Right ventricle myocardium superior (tissue), 1 donor: ENCODE measurements at regions not wholly inside any gene's neighbourhood (a gene's known extent, or its start where the extent isn't known, plus 50 kb on each side); places are given as distances from the start of the nearest gene placed in this dataset.

ENCODE experiments used
- ATAC-seq: fragments of 200-7000 bp; cut with Tn5 transposase; one replicate; pipeline ENCODE4 v1.9.1; 2020; ENCODE audit warnings: mild to moderate bottlenecking; ENCODE audit not compliant: poor library complexity
- DNase-seq: peaks from one replicate; pipeline ENCODE4 v3.0.0-alpha.2; 2020
- intact Hi-C: fragments of 100-400 bp; cut with DNase I; formaldehyde crosslinking; loops from one replicate; pipeline ENCODE4 v1.11.2; 2022
- donor health status: DM: no; HTN: yes; CAD: no; lungs with severe emphysema.

GRCh38 chr6:9627916-9628315 lies 787.0 kb downstream of the TFAP2A start:
- no peak for DNase-seq
- ATAC-seq, result no peak
- intact Hi-C loops, result no loop called here

- DNase-seq (no peak), ATAC-seq (no peak)
- intact Hi-C loops, result no loop called here
Measured at GRCh38 chr6:9623985-9624384, 790.9 kb downstream of the TFAP2A start.

GRCh38 chr6:9623228-9623832 lies 791.5 kb downstream of the TFAP2A start:
- ATAC-seq (no peak), DNase-seq (no peak)
- intact Hi-C loops, result no loop called here

GRCh38 chr6:9621276-9621675 lies 793.6 kb downstream of the TFAP2A start:
- ATAC-seq (no peak), DNase-seq (no peak)
- intact Hi-C loops, result no loop called here

- intact Hi-C loops, result no loop called here
- no peak for DNase-seq
Measured at GRCh38 chr6:9620687-9621086, 794.2 kb downstream of the TFAP2A start.

GRCh38 chr6:9620263-9620662 lies 794.6 kb downstream of the TFAP2A start:
- intact Hi-C loops, result no loop called here
- no peak for ATAC-seq
- DNase-seq, result no peak

More at GRCh38 chr6:9620687-9621086, 794.2 kb downstream of the TFAP2A start:
- ATAC-seq, result no peak

- no peak for DNase-seq
- ATAC-seq, result no peak
- intact Hi-C loops, result no loop called here
Measured at GRCh38 chr6:9614778-9615177, 800.1 kb downstream of the TFAP2A start.

GRCh38 chr6:9612489-9612888 lies 802.4 kb downstream of the TFAP2A start:
- no peak for DNase-seq
- no peak for ATAC-seq
- intact Hi-C loops, result no loop called here

- DNase-seq, result no peak
- no peak for ATAC-seq
- intact Hi-C loops, result no loop called here
Measured at GRCh38 chr6:9610620-9611415, 804.1 kb downstream of the TFAP2A start.

- intact Hi-C loops, result no loop called here
- ATAC-seq, result no peak
- no peak for DNase-seq
Measured at GRCh38 chr6:9606435-9607134, 808.3 kb downstream of the TFAP2A start.

- DNase-seq, result no peak
- intact Hi-C loops, result no loop called here
- no peak for ATAC-seq
Measured at GRCh38 chr6:9594746-9595145, 820.1 kb downstream of the TFAP2A start.

GRCh38 chr6:9593554-9593953 lies 821.3 kb downstream of the TFAP2A start:
- no peak for ATAC-seq
- intact Hi-C loops, result no loop called here
- DNase-seq, result no peak

- ATAC-seq (no peak), DNase-seq (no peak)
- intact Hi-C loops, result no loop called here
Measured at GRCh38 chr6:9583753-9584352, 831.0 kb downstream of the TFAP2A start.

- no peak for ATAC-seq
- DNase-seq, result no peak
- intact Hi-C loops, result no loop called here
Measured at GRCh38 chr6:9581155-9581554, 833.7 kb downstream of the TFAP2A start.

GRCh38 chr6:9576521-9576920 lies 838.4 kb downstream of the TFAP2A start:
- intact Hi-C loops, result no loop called here
- ATAC-seq, result no peak

GRCh38 chr6:9566096-9566495 lies 848.8 kb downstream of the TFAP2A start:
- intact Hi-C loops, result no loop called here
- ATAC-seq (no peak), DNase-seq (no peak)

More at GRCh38 chr6:9576521-9576920, 838.4 kb downstream of the TFAP2A start:
- DNase-seq, result no peak

- DNase-seq (no peak), ATAC-seq (no peak)
- intact Hi-C loops, result no loop called here
Measured at GRCh38 chr6:9564021-9564420, 850.9 kb downstream of the TFAP2A start.

GRCh38 chr6:9563568-9563967 lies 851.3 kb downstream of the TFAP2A start:
- ATAC-seq (no peak), DNase-seq (no peak)
- intact Hi-C loops, result no loop called here

GRCh38 chr6:9554806-9555205 lies 860.1 kb downstream of the TFAP2A start:
- intact Hi-C loops, result no loop called here
- DNase-seq (no peak), ATAC-seq (no peak)

GRCh38 chr6:9554323-9554722 lies 860.6 kb downstream of the TFAP2A start:
- DNase-seq (no peak), ATAC-seq (no peak)
- intact Hi-C loops, result no loop called here
